ENCODE measurements at regions not wholly inside any gene's neighbourhood (a gene's known extent, or its start where the extent isn't known, plus 50 kb on each side); places are given as distances from the start of the nearest gene placed in this dataset.

- ATAC-seq (ENCODE audit: poor library complexity) (no peak), DNase-seq (no peak)
- no peaks in the 10 kb centered on the region for H3K36me3 Mint-ChIP-seq (ENCODE audit: low read depth)
- no peak overlapping the region for H3K4me3 Mint-ChIP-seq
- ChIA-PET POLR2A (interaction anchor here (0.6 kb wide), 1 partner anchor 8 kb away, joined by 5 read pairs; no protein-coding TSS in a partner anchor), CTCF (no interaction called here)
- no peak overlapping the region for H3K27ac Mint-ChIP-seq
- H3K27ac ChIP-seq (ENCODE audit: low read depth in 1 of 2, low read length in 2 of 2): no peak overlapping the region
- H3K9me3 Mint-ChIP-seq: no peaks in the 10 kb centered on the region
- no peaks in the 10 kb centered on the region for H3K4me1 Mint-ChIP-seq (ENCODE audit: low read depth)
- H3K4me3 ChIP-seq (ENCODE audit: low read length): no peak overlapping the region
- H3K9me3 ChIP-seq (ENCODE audit: control insufficient read depth in 1 of 2, insufficient read depth in 1 of 2, low read length in 2 of 2): no peaks in the 10 kb centered on the region
- TF ChIP-seq, protein P1, sequence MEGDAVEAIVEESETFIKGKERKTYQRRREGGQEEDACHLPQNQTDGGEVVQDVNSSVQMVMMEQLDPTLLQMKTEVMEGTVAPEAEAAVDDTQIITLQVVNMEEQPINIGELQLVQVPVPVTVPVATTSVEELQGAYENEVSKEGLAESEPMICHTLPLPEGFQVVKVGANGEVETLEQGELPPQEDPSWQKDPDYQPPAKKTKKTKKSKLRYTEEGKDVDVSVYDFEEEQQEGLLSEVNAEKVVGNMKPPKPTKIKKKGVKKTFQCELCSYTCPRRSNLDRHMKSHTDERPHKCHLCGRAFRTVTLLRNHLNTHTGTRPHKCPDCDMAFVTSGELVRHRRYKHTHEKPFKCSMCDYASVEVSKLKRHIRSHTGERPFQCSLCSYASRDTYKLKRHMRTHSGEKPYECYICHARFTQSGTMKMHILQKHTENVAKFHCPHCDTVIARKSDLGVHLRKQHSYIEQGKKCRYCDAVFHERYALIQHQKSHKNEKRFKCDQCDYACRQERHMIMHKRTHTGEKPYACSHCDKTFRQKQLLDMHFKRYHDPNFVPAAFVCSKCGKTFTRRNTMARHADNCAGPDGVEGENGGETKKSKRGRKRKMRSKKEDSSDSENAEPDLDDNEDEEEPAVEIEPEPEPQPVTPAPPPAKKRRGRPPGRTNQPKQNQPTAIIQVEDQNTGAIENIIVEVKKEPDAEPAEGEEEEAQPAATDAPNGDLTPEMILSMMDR (IDR thresholded peaks at IDR 0.05): no peak
- intact Hi-C loops (cut with DNase I, micrococcal nuclease): no loop called here
- H3K27me3 Mint-ChIP-seq: no peaks in the 10 kb centered on the region
- no peaks in the 10 kb centered on the region for H3K4me1 ChIP-seq (ENCODE audit: insufficient read depth, low read length)
- H3K36me3 ChIP-seq (ENCODE audit: insufficient read depth, low read length): no peaks in the 10 kb centered on the region
- H3K27me3 ChIP-seq (ENCODE audit: control insufficient read depth in 1 of 2, insufficient read depth in 2 of 2, low read length in 2 of 2): no peaks in the 10 kb centered on the region
Observed at GRCh38 chr6:8361259-8361658, 74.1 kb downstream of the SLC35B3 start.

- ChIA-PET CTCF (no interaction called here), POLR2A (no interaction called here)
- ATAC-seq (ENCODE audit: poor library complexity) (no peak), DNase-seq (no peak)
- H3K27ac ChIP-seq (ENCODE audit: low read depth in 1 of 2, low read length in 2 of 2): no peak overlapping the region
- H3K9me3 Mint-ChIP-seq: no peaks in the 10 kb centered on the region
- H3K36me3 ChIP-seq (ENCODE audit: insufficient read depth, low read length): no peaks in the 10 kb centered on the region
- H3K4me1 Mint-ChIP-seq (ENCODE audit: low read depth): no peaks in the 10 kb centered on the region
- H3K4me1 ChIP-seq (ENCODE audit: insufficient read depth, low read length): no peaks in the 10 kb centered on the region
- no peaks in the 10 kb centered on the region for H3K36me3 Mint-ChIP-seq (ENCODE audit: low read depth)
- no peaks in the 10 kb centered on the region for H3K27me3 ChIP-seq (ENCODE audit: control insufficient read depth in 1 of 2, insufficient read depth in 2 of 2, low read length in 2 of 2)
- H3K27me3 Mint-ChIP-seq: peaks cover 13% of the 10 kb centered on the region
- no peaks in the 10 kb centered on the region for H3K9me3 ChIP-seq (ENCODE audit: control insufficient read depth in 1 of 2, insufficient read depth in 1 of 2, low read length in 2 of 2)
- TF ChIP-seq, protein P1 (IDR thresholded peaks at IDR 0.05): no peak
- no peak overlapping the region for H3K27ac Mint-ChIP-seq
- H3K4me3 Mint-ChIP-seq: no peak overlapping the region
- intact Hi-C loops (cut with DNase I, micrococcal nuclease): no loop called here
- no peak overlapping the region for H3K4me3 ChIP-seq (ENCODE audit: low read length)
Observed at GRCh38 chr6:8352966-8353340, 82.4 kb downstream of the SLC35B3 start.

GRCh38 chr6:8352335-8352965 lies 82.9 kb downstream of the SLC35B3 start:
- H3K4me3 ChIP-seq (ENCODE audit: low read length): no peak overlapping the region
- TF ChIP-seq, protein P1 (IDR thresholded peaks at IDR 0.05): no peak
- no peaks in the 10 kb centered on the region for H3K36me3 Mint-ChIP-seq (ENCODE audit: low read depth)
- no peaks in the 10 kb centered on the region for H3K4me1 Mint-ChIP-seq (ENCODE audit: low read depth)
- H3K9me3 ChIP-seq (ENCODE audit: control insufficient read depth in 1 of 2, insufficient read depth in 1 of 2, low read length in 2 of 2): no peaks in the 10 kb centered on the region
- H3K27ac ChIP-seq (ENCODE audit: low read depth in 1 of 2, low read length in 2 of 2): no peak overlapping the region
- no peak overlapping the region for H3K4me3 Mint-ChIP-seq
- no peaks in the 10 kb centered on the region for H3K9me3 Mint-ChIP-seq
- no peak overlapping the region for H3K27ac Mint-ChIP-seq
- H3K36me3 ChIP-seq (ENCODE audit: insufficient read depth, low read length): no peaks in the 10 kb centered on the region
- H3K27me3 Mint-ChIP-seq: peaks cover 13% of the 10 kb centered on the region
- no peaks in the 10 kb centered on the region for H3K4me1 ChIP-seq (ENCODE audit: insufficient read depth, low read length)
- no peaks in the 10 kb centered on the region for H3K27me3 ChIP-seq (ENCODE audit: control insufficient read depth in 1 of 2, insufficient read depth in 2 of 2, low read length in 2 of 2)
- intact Hi-C loops (cut with DNase I, micrococcal nuclease): no loop called here
- CTCF ChIA-PET: no interaction called here
- POLR2A ChIA-PET: no interaction called here
- ATAC-seq (ENCODE audit: poor library complexity): no peak
- no peak for DNase-seq

All from CD4-positive, alpha-beta T cell (primary cell).